Neuronal stem cell (in vitro differentiated cells): ENCODE measurements at regions not wholly inside any gene's neighbourhood (a gene's known extent, or its start where the extent isn't known, plus 50 kb on each side); places are given as distances from the start of the nearest gene placed in this dataset.

ENCODE experiments used
- DNase-seq: peaks from one replicate; pipeline ENCODE4 v3.0.0-alpha.2; 2013; ENCODE audit warnings: low spot score
- H2AFZ ChIP-seq: one replicate; pipeline ENCODE4 v1.6.1; 2013; ENCODE audit warnings: mild to moderate bottlenecking, low read length, inconsistent platforms
- H2AK5ac ChIP-seq: 2 replicates; pipeline ENCODE4 v1.6.1; 2013; ENCODE audit warnings: low read depth, mild to moderate bottlenecking, inconsistent platforms, low read length, moderate library complexity, mixed read lengths
- H2BK120ac ChIP-seq: 2 replicates; pipeline ENCODE4 v1.6.1; 2013; ENCODE audit warnings: low read depth, mild to moderate bottlenecking, inconsistent platforms, low read length, moderate library complexity, mixed read lengths
- H2BK12ac ChIP-seq: one replicate; pipeline ENCODE4 v1.6.1; 2013; ENCODE audit warnings: low read length, inconsistent platforms
- H2BK15ac ChIP-seq: 2 replicates; pipeline ENCODE4 v1.6.1; 2013; ENCODE audit warnings: mild to moderate bottlenecking, low read length, inconsistent platforms, mixed read lengths
- H2BK5ac ChIP-seq: one replicate; pipeline ENCODE4 v1.6.1; 2013; ENCODE audit warnings: inconsistent platforms, mild to moderate bottlenecking, low read length, moderate library complexity
- H3K14ac ChIP-seq: one replicate; pipeline ENCODE4 v1.6.1; 2013; ENCODE audit warnings: low read length, inconsistent platforms
- H3K18ac ChIP-seq: 2 replicates; pipeline ENCODE4 v1.6.1; 2013; ENCODE audit warnings: low read length, inconsistent platforms
- H3K23ac ChIP-seq: 2 replicates; pipeline ENCODE4 v1.6.1; 2013; ENCODE audit warnings: low read depth, mild to moderate bottlenecking, mixed read lengths, low read length, inconsistent platforms; ENCODE audit not compliant: poor library complexity
- H3K27ac ChIP-seq: replicated peaks from 3 replicates; pipeline ENCODE4 v1.5.1; 2013; ENCODE audit warnings: low read length, inconsistent platforms
- H3K27me3 ChIP-seq, 3 experiments: 2 replicates each; pipeline ENCODE4 v1.6.1; 2013; ENCODE audit warnings: low read length in 3 of 3, mild to moderate bottlenecking in 2 of 3, inconsistent platforms in 1 of 3, low read depth in 1 of 3, mixed read lengths in 1 of 3, moderate library complexity in 1 of 3; ENCODE audit not compliant: control insufficient read depth in 3 of 3, insufficient read depth in 3 of 3
- H3K36me3 ChIP-seq, 2 donors: replicated peaks in 1 of 2; 2 replicates each; pipeline ENCODE4 v1.6.1; 2013; ENCODE audit warnings: low read length in 2 of 2; ENCODE audit not compliant: control insufficient read depth in 2 of 2, insufficient read depth in 2 of 2
- H3K4ac ChIP-seq: 2 replicates; pipeline ENCODE4 v1.6.1; 2013; ENCODE audit warnings: inconsistent platforms, mild to moderate bottlenecking, low read length, moderate library complexity
- H3K4me1 ChIP-seq, 2 donors: 1 replicate in 1 of 2; 2 replicates in 1 of 2; pipeline ENCODE4 v1.6.1; 2013; ENCODE audit warnings: low read length in 2 of 2, low read depth in 1 of 2; ENCODE audit not compliant: control insufficient read depth in 2 of 2, insufficient read depth in 1 of 2
- H3K4me2 ChIP-seq: one replicate; pipeline ENCODE4 v1.6.1; 2013; ENCODE audit warnings: mild to moderate bottlenecking, low read length, inconsistent platforms; ENCODE audit not compliant: insufficient read depth, poor library complexity, severe bottlenecking
- H3K4me3 ChIP-seq, 2 donors: 2 replicates each; pipeline ENCODE4 v1.5.1; 2013; ENCODE audit warnings: low read length in 2 of 2, mild to moderate bottlenecking in 2 of 2, inconsistent platforms in 1 of 2, moderate library complexity in 1 of 2
- H3K79me1 ChIP-seq: one replicate; pipeline ENCODE4 v1.6.1; 2013; ENCODE audit warnings: low read depth, mild to moderate bottlenecking, inconsistent platforms, low read length, moderate library complexity
- H3K9ac ChIP-seq: one replicate; pipeline ENCODE4 v1.6.1; 2013; ENCODE audit warnings: mild to moderate bottlenecking, low read depth, low read length, inconsistent platforms; ENCODE audit not compliant: poor library complexity
- H3K9me3 ChIP-seq, 2 donors: replicated peaks in 1 of 2; 2 replicates each; pipeline versions ENCODE3 to v1.6.1; 2013; ENCODE audit warnings: low read length in 2 of 2, mild to moderate bottlenecking in 2 of 2, inconsistent platforms in 1 of 2, low read depth in 1 of 2, mixed read lengths in 1 of 2, moderate library complexity in 1 of 2; ENCODE audit not compliant: control insufficient read depth in 2 of 2, insufficient read depth in 1 of 2
- H4K8ac ChIP-seq: one replicate; pipeline ENCODE4 v1.6.1; 2013; ENCODE audit warnings: low read depth, mild to moderate bottlenecking, inconsistent platforms, low read length, moderate library complexity
- H4K91ac ChIP-seq: one replicate; pipeline ENCODE4 v1.6.1; 2013; ENCODE audit warnings: low read length, low read depth, mild to moderate bottlenecking, inconsistent platforms; ENCODE audit not compliant: poor library complexity
- WGBS, 2 donors: extraction: QIAGEN DNeasy Blood & Tissue Kit; methylation state at CpG; one replicate each; pipeline ENCODE4 v1.1.7; 2013; ENCODE audit warnings: missing lambda C conversion rate in 2 of 2, mixed read lengths in 1 of 2; ENCODE audit not compliant: insufficient read length in 2 of 2, insufficient replicate concordance in 1 of 2; ENCODE audit errors: extremely low coverage in 2 of 2; 5-methylcytosine and 5-hydroxymethylcytosine counted together

DNA sequence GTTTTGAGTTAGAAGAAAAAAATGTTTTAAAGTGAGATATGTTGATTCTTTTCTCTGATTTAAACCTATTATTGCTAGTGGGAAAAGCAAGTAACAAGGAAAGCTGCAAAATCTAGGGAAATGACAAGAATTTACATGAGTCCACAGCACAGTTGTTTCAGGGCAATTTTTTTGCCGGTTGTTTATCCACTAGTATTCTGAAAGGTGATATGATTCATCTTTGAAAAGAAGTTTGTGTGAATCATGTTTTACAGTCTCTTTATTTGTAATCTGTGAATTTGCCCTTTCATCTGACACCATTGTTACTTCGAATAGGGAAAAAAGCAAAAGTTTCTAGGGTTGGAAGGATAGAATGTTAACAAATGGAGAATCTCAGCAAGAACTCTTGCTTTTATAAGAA lies 894.7 kb downstream of the OTOL1 start:
- Histone ChIP-seq H3K4me1 (peaks cover 0 to 4% of the 10 kb centered on the region in 2 donors), H2BK120ac (no peak overlapping the region), H3K9ac (no peak overlapping the region), H4K91ac (no peak overlapping the region), H3K23ac (no peak overlapping the region), H3K4me3 (no peak overlapping the region), H3K27ac (no peak overlapping the region), H2BK12ac (no peak overlapping the region), H3K36me3 (no peaks in the 10 kb centered on the region), H3K27me3 (no peaks in the 10 kb centered on the region), H3K14ac (no peak overlapping the region), H3K4ac (no peak overlapping the region), H3K4me2 (no peak overlapping the region), H2AK5ac (no peak overlapping the region), H3K9me3 (peaks cover 0 to 3% of the 10 kb centered on the region in 2 donors), H2BK15ac (no peak overlapping the region), H4K8ac (no peak overlapping the region), H2AFZ (peak overlapping the region; percentile 59), H3K79me1 (no peaks in the 10 kb centered on the region), H2BK5ac (no peak overlapping the region), H3K18ac (no peak overlapping the region)
- no peak for DNase-seq
- WGBS, 2 donors, result no CpG with 5 or more reads among the region's 2 CpGs

- H3K27me3 ChIP-seq, result no peaks in the 10 kb centered on the region
- H3K14ac ChIP-seq, result no peak overlapping the region
- no peaks in the 10 kb centered on the region for H3K36me3 ChIP-seq
- no peak overlapping the region for H3K4me3 ChIP-seq
- peaks cover 0 to 3% of the 10 kb centered on the region in 2 donors for H3K9me3 ChIP-seq
- H3K4ac ChIP-seq, result no peak overlapping the region
- no peak overlapping the region for H3K27ac ChIP-seq
- H3K4me1 ChIP-seq, result peaks cover 0 to 4% of the 10 kb centered on the region in 2 donors
- H3K4me2 ChIP-seq, result no peak overlapping the region
- no peaks in the 10 kb centered on the region for H3K79me1 ChIP-seq
- no peak for DNase-seq
- H2BK120ac ChIP-seq, result no peak overlapping the region
- no peak overlapping the region for H3K23ac ChIP-seq
- no peak overlapping the region for H2BK12ac ChIP-seq
- WGBS, 2 donors, result no CpG with 5 or more reads among the region's 3 CpGs
- no peak overlapping the region for H2BK15ac ChIP-seq
- no peak overlapping the region for H4K8ac ChIP-seq
- no peak overlapping the region for H2AK5ac ChIP-seq
- H4K91ac ChIP-seq, result no peak overlapping the region
- no peak overlapping the region for H3K9ac ChIP-seq
- H3K18ac ChIP-seq, result no peak overlapping the region
- no peak overlapping the region for H2AFZ ChIP-seq
- no peak overlapping the region for H2BK5ac ChIP-seq
Observed at GRCh38 chr3:162395496-162395895, 898.9 kb downstream of the OTOL1 start.

DNA sequence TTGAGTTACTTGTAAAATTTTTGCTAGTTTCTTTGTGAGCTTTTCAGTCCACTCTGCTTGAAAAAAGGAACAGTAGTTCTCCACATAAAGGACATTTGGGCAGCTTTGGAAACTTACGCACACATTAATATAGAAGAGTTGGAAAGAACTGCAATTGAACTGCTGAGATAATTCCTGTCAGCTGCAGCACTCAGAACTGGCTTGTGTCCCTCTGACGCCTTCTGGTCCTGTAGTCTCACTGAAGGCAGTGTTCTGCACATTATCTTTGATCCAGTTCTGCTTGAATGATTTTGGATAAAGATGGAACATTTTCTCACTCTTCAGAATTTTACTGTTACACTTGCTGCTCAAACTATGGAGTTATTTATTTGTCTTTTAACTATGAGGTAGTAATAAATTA lies 901.9 kb downstream of the OTOL1 start:
- Histone ChIP-seq H3K9ac (no peak overlapping the region), H4K91ac (no peak overlapping the region), H3K27ac (no peak overlapping the region), H3K4me1 (no peaks in the 10 kb centered on the region), H3K4ac (no peak overlapping the region), H3K23ac (no peak overlapping the region), H2AFZ (peak overlapping the region; percentile 48), H2BK12ac (no peak overlapping the region), H2BK5ac (no peak overlapping the region), H2BK15ac (no peak overlapping the region), H3K79me1 (no peaks in the 10 kb centered on the region), H2AK5ac (no peak overlapping the region), H3K4me2 (no peak overlapping the region), H3K18ac (no peak overlapping the region), H3K4me3 (no peak overlapping the region), H2BK120ac (no peak overlapping the region), H3K9me3 (peaks cover 0 to 3% of the 10 kb centered on the region in 2 donors), H3K14ac (no peak overlapping the region), H3K27me3 (no peaks in the 10 kb centered on the region), H3K36me3 (no peaks in the 10 kb centered on the region), H4K8ac (no peak overlapping the region)
- DNase-seq, result no peak
- WGBS, 2 donors, result no CpG with 5 or more reads among the region's 2 CpGs

- no peaks in the 10 kb centered on the region for H3K79me1 ChIP-seq
- no peak overlapping the region for H3K4ac ChIP-seq
- no peak overlapping the region for H2BK120ac ChIP-seq
- H3K23ac ChIP-seq, result no peak overlapping the region
- no peak overlapping the region for H3K9ac ChIP-seq
- no peak overlapping the region for H3K27ac ChIP-seq
- DNase-seq, result no peak
- no CpG with 5 or more reads among the region's 3 CpGs for WGBS, 2 donors
- no peak overlapping the region for H3K14ac ChIP-seq
- H3K18ac ChIP-seq, result no peak overlapping the region
- H3K4me1 ChIP-seq, result no peaks in the 10 kb centered on the region
- no peak overlapping the region for H4K91ac ChIP-seq
- H3K4me3 ChIP-seq, result no peak overlapping the region
- no peak overlapping the region for H3K4me2 ChIP-seq
- no peaks in the 10 kb centered on the region for H3K9me3 ChIP-seq
- H2AK5ac ChIP-seq, result no peak overlapping the region
- no peak overlapping the region for H2AFZ ChIP-seq
- no peak overlapping the region for H2BK15ac ChIP-seq
- H3K27me3 ChIP-seq, result no peaks in the 10 kb centered on the region
- no peak overlapping the region for H2BK12ac ChIP-seq
- H4K8ac ChIP-seq, result no peak overlapping the region
- H2BK5ac ChIP-seq, result no peak overlapping the region
- no peaks in the 10 kb centered on the region for H3K36me3 ChIP-seq
Observed at GRCh38 chr3:162400697-162401096, 904.1 kb downstream of the OTOL1 start.
